HL-60 (cell line): ENCODE measurements at regions not wholly inside any gene's neighbourhood (a gene's known extent, or its start where the extent isn't known, plus 50 kb on each side); places are given as distances from the start of the nearest gene placed in this dataset.

Experiments
- POLR2AphosphoS5 ChIP-seq: IDR thresholded peaks from 2 replicates; pipeline ENCODE4 v1.6.1; 2012; ENCODE audit warnings: low read depth
- TF ChIP-seq, protein P1 (sequence below): IDR thresholded peaks from one replicate; pipeline ENCODE4 v1.5.1; 2011; ENCODE audit warnings: low read length, control low read depth, inconsistent platforms; ENCODE audit not compliant: insufficient read depth
- TF ChIP-seq, protein P2 (sequence below): IDR thresholded peaks from 2 replicates; pipeline ENCODE4 v1.6.1; 2012; ENCODE audit warnings: low read depth; ENCODE audit not compliant: insufficient replicate concordance

DNA sequence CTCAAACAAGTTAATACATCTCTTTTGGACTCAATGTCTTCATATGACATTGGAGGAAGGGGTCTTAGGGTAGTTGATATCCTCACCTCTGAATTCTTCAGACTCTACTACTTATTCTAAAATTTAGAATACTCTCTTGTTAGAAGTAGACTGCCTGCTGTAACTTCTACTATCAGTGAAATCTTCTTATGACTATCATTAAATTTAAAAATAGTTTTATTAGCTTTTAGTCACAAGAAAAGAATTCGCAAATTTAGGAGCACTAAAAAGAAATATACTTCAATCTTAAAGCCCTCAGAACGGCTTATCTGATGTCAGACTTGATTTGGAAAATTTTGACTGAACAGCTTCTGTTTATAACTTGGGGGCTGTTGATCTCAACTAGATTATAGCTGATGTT, 67.1 kb upstream of the TTC14 start:
- TF ChIP-seq, protein P1, sequence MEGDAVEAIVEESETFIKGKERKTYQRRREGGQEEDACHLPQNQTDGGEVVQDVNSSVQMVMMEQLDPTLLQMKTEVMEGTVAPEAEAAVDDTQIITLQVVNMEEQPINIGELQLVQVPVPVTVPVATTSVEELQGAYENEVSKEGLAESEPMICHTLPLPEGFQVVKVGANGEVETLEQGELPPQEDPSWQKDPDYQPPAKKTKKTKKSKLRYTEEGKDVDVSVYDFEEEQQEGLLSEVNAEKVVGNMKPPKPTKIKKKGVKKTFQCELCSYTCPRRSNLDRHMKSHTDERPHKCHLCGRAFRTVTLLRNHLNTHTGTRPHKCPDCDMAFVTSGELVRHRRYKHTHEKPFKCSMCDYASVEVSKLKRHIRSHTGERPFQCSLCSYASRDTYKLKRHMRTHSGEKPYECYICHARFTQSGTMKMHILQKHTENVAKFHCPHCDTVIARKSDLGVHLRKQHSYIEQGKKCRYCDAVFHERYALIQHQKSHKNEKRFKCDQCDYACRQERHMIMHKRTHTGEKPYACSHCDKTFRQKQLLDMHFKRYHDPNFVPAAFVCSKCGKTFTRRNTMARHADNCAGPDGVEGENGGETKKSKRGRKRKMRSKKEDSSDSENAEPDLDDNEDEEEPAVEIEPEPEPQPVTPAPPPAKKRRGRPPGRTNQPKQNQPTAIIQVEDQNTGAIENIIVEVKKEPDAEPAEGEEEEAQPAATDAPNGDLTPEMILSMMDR = no peak
- no peak for TF ChIP-seq POLR2AphosphoS5
- TF ChIP-seq, protein P2, sequence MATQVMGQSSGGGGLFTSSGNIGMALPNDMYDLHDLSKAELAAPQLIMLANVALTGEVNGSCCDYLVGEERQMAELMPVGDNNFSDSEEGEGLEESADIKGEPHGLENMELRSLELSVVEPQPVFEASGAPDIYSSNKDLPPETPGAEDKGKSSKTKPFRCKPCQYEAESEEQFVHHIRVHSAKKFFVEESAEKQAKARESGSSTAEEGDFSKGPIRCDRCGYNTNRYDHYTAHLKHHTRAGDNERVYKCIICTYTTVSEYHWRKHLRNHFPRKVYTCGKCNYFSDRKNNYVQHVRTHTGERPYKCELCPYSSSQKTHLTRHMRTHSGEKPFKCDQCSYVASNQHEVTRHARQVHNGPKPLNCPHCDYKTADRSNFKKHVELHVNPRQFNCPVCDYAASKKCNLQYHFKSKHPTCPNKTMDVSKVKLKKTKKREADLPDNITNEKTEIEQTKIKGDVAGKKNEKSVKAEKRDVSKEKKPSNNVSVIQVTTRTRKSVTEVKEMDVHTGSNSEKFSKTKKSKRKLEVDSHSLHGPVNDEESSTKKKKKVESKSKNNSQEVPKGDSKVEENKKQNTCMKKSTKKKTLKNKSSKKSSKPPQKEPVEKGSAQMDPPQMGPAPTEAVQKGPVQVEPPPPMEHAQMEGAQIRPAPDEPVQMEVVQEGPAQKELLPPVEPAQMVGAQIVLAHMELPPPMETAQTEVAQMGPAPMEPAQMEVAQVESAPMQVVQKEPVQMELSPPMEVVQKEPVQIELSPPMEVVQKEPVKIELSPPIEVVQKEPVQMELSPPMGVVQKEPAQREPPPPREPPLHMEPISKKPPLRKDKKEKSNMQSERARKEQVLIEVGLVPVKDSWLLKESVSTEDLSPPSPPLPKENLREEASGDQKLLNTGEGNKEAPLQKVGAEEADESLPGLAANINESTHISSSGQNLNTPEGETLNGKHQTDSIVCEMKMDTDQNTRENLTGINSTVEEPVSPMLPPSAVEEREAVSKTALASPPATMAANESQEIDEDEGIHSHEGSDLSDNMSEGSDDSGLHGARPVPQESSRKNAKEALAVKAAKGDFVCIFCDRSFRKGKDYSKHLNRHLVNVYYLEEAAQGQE = no peak
